ENCODE measurements at regions not wholly inside any gene's neighbourhood (a gene's known extent, or its start where the extent isn't known, plus 50 kb on each side); places are given as distances from the start of the nearest gene placed in this dataset.

GRCh38 chrX:147377728-147378127 is 534.0 kb upstream of the FMR1 start:
- DNase-seq: no peak
- Histone ChIP-seq H3K4me2 (no peak overlapping the region), H3K36me3 (replicated peaks in 1 of 2; ENCODE audit: control insufficient read depth in 1 of 2, insufficient read depth in 2 of 2, low read length in 1 of 2) (no peaks in the 10 kb centered on the region), H4K20me1 (ENCODE audit: insufficient read depth) (no peaks in the 10 kb centered on the region), H3K9me3 (no peaks in the 10 kb centered on the region), H3K9ac (no peak overlapping the region), H3K27me3 (ENCODE audit: insufficient read depth) (no peaks in the 10 kb centered on the region), H2AFZ (ENCODE audit: low read depth) (no peak overlapping the region), H3K4me3 (ENCODE audit: low read depth in 2 of 2, low read length in 1 of 2) (no peak overlapping the region), H3K9me2 (no peaks in the 10 kb centered on the region), H3K79me2 (ENCODE audit: insufficient read depth) (no peaks in the 10 kb centered on the region), H3K4me1 (ENCODE audit: control insufficient read depth in 1 of 2, insufficient read depth in 2 of 2, low read depth in 1 of 2, low read length in 1 of 2) (no peaks in the 10 kb centered on the region), H3K27ac (ENCODE audit: low read depth in 2 of 2, low read length in 1 of 2) (no peak overlapping the region), H3F3A (replicated peaks; ENCODE audit: insufficient read depth) (no peaks in the 10 kb centered on the region)
- POLR2A ChIA-PET: no interaction called here
- CTCF ChIA-PET: no interaction called here
- no peak for TF ChIP-seq IRF3 (IDR thresholded peaks at IDR 0.05; ENCODE audit: low read depth, low read length)
- TF ChIP-seq FOXM1 (IDR thresholded peaks at IDR 0.05; ENCODE audit: low read depth): no peak
- no peak for TF ChIP-seq ELF1 (IDR thresholded peaks at IDR 0.05)
- 0% methylated on average over 1 of the region's 1 CpG for WGBS (ENCODE audit: low lambda C conversion rate)

GRCh38 chrX:147376601-147377422 is 534.9 kb upstream of the FMR1 start:
- no peak overlapping the region for H3K4me2 ChIP-seq

More at GRCh38 chrX:147376601-147377422, 534.9 kb upstream of the FMR1 start:
- ChIA-PET POLR2A (no interaction called here), CTCF (no interaction called here)
- 0% methylated on average over 3 of the region's 9 CpGs for WGBS (ENCODE audit: low lambda C conversion rate)
- H3K9me3 ChIP-seq: no peaks in the 10 kb centered on the region
- H3K36me3 ChIP-seq (replicated peaks in 1 of 2; ENCODE audit: control insufficient read depth in 1 of 2, insufficient read depth in 2 of 2, low read length in 1 of 2): no peaks in the 10 kb centered on the region
- H3K27ac ChIP-seq (ENCODE audit: low read depth in 2 of 2, low read length in 1 of 2): no peak overlapping the region
- no peaks in the 10 kb centered on the region for H3K79me2 ChIP-seq (ENCODE audit: insufficient read depth)
- H2AFZ ChIP-seq (ENCODE audit: low read depth): no peak overlapping the region
- no peaks in the 10 kb centered on the region for H4K20me1 ChIP-seq (ENCODE audit: insufficient read depth)
- H3K4me3 ChIP-seq (ENCODE audit: low read depth in 2 of 2, low read length in 1 of 2): no peak overlapping the region
- TF ChIP-seq YY1 (IDR thresholded peaks at IDR 0.05; ENCODE audit: low read depth): no peak
- no peak for TF ChIP-seq EP300 (IDR thresholded peaks at IDR 0.05; ENCODE audit: borderline replicate concordance in 1 of 2, low read depth in 1 of 2, low read length in 1 of 2)
- TF ChIP-seq USF2 (IDR thresholded peaks at IDR 0.05; ENCODE audit: borderline replicate concordance, low read depth, low read length): no peak
- TF ChIP-seq IRF3 (IDR thresholded peaks at IDR 0.05; ENCODE audit: low read depth, low read length): no peak
- TF ChIP-seq USF1 (IDR thresholded peaks at IDR 0.05; ENCODE audit: borderline replicate concordance, low read depth): no peak
- no peak for TF ChIP-seq FOXJ3 (CRISPR knock-in tag; IDR thresholded peaks at IDR 0.05)
- TF ChIP-seq EZH2phosphoT487 (IDR thresholded peaks at IDR 0.05; ENCODE audit: borderline replicate concordance, low read depth): no peak
- no peak for TF ChIP-seq GATA2 (CRISPR knock-in tag; IDR thresholded peaks at IDR 0.05)
- no peak for TF ChIP-seq NFIC (IDR thresholded peaks at IDR 0.05; ENCODE audit: borderline replicate concordance)
- no peak for TF ChIP-seq POLR2AphosphoS5 (IDR thresholded peaks at IDR 0.05; ENCODE audit: low read depth, low read length)
- no peak for TF ChIP-seq FOXM1 (IDR thresholded peaks at IDR 0.05; ENCODE audit: low read depth)
- TF ChIP-seq GABPA (IDR thresholded peaks at IDR 0.05; ENCODE audit: low read depth): no peak
- no peak for TF ChIP-seq CHD2 (IDR thresholded peaks at IDR 0.05; ENCODE audit: low read length, partially characterized antibody)
- no peaks in the 10 kb centered on the region for H3K9me2 ChIP-seq
- H3K27me3 ChIP-seq (ENCODE audit: insufficient read depth): no peaks in the 10 kb centered on the region
- no peak for DNase-seq
- no peak overlapping the region for H3K9ac ChIP-seq
- H3K4me1 ChIP-seq (ENCODE audit: control insufficient read depth in 1 of 2, insufficient read depth in 2 of 2, low read depth in 1 of 2, low read length in 1 of 2): no peaks in the 10 kb centered on the region
- H3F3A ChIP-seq (replicated peaks; ENCODE audit: insufficient read depth): no peaks in the 10 kb centered on the region
